ENCODE measurements at regions not wholly inside any gene's neighbourhood (a gene's known extent, or its start where the extent isn't known, plus 50 kb on each side); places are given as distances from the start of the nearest gene placed in this dataset.

DNA sequence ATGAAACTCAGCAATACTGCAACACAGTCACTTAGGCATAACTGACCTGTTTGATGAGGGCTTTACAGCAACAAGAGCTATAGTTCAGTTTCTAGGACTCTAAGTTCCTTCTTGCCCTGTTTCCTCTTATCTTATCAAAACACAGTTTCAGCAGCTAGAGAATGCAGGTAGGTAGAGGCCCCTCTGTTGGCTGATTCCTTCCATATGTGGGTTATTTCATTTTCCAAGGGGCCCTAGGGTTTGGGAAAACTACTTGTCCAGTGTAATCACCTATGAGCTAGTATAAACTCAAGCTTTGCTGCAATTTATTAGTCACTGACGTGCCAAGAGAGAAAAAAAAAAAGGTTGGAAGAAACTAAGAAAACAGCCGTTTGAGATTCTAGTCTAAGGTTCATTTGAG is 607.7 kb upstream of the USP24 start:
- no peak for TF ChIP-seq ZFX (IDR thresholded peaks at IDR 0.05; ENCODE audit: borderline replicate concordance)
- TF ChIP-seq, protein P1, sequence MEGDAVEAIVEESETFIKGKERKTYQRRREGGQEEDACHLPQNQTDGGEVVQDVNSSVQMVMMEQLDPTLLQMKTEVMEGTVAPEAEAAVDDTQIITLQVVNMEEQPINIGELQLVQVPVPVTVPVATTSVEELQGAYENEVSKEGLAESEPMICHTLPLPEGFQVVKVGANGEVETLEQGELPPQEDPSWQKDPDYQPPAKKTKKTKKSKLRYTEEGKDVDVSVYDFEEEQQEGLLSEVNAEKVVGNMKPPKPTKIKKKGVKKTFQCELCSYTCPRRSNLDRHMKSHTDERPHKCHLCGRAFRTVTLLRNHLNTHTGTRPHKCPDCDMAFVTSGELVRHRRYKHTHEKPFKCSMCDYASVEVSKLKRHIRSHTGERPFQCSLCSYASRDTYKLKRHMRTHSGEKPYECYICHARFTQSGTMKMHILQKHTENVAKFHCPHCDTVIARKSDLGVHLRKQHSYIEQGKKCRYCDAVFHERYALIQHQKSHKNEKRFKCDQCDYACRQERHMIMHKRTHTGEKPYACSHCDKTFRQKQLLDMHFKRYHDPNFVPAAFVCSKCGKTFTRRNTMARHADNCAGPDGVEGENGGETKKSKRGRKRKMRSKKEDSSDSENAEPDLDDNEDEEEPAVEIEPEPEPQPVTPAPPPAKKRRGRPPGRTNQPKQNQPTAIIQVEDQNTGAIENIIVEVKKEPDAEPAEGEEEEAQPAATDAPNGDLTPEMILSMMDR (IDR thresholded peaks at IDR 0.05) = no peak
- no peak overlapping the region for H3K27ac ChIP-seq

DNA sequence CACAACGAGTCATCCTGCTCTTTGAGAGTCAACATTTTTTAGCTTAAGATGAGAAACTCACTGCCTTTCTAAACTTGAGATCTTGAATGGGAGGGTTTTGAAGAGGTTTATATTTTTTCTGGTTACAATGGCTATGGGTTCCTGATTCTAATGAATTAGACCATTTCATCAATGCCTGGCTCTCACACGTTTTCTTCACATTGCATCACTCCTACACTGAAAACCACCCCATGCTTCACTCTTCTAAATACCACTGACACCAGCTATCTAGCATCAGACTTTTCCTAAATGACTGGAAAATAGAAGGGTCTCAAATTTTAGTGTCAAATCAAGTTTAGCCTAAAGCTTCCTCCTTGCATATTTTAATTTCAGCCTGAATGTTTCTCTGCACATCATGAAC is 606.1 kb upstream of the USP24 start:
- no peak for TF ChIP-seq ZFX (IDR thresholded peaks at IDR 0.05; ENCODE audit: borderline replicate concordance)
- TF ChIP-seq, protein P1 (IDR thresholded peaks at IDR 0.05) = no peak
- no peak overlapping the region for H3K27ac ChIP-seq

DNA sequence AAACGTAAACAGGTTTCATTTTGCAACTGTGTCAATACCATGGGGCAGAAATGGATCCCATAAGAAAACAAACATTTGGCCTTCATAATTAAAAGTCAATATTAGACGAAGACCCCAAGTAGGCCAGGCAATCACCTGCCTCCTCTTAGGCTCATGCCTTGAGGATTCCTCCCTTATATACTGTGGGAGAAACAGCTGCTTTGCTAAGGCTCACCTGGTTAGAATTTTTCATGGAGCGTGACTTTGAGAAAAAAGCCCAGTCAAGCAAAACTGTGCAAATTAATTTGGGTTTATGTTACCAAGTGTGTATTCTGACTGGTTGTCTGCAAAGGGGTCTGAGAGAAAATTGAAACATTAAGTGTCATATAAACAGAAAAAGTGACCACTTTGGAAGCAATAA is 605.3 kb upstream of the USP24 start:
- H3K27ac ChIP-seq = no peak overlapping the region
- TF ChIP-seq ZFX (IDR thresholded peaks at IDR 0.05; ENCODE audit: borderline replicate concordance) = no peak
- TF ChIP-seq, protein P1 (IDR thresholded peaks at IDR 0.05) = no peak

- H3K27ac ChIP-seq = no peak overlapping the region
- TF ChIP-seq ZFX (IDR thresholded peaks at IDR 0.05; ENCODE audit: borderline replicate concordance) = no peak
- TF ChIP-seq, protein P1 (IDR thresholded peaks at IDR 0.05) = no peak
These were observed 603.8 kb upstream of the USP24 start for GRCh38 chr1:55819011-55819410.

- TF ChIP-seq, protein P1 (IDR thresholded peaks at IDR 0.05) = no peak
- no peak for TF ChIP-seq ZFX (IDR thresholded peaks at IDR 0.05; ENCODE audit: borderline replicate concordance)
- no peak overlapping the region for H3K27ac ChIP-seq
These were observed 601.6 kb upstream of the USP24 start for GRCh38 chr1:55816456-55817426.

- TF ChIP-seq ZFX (IDR thresholded peaks at IDR 0.05; ENCODE audit: borderline replicate concordance) = no peak
- TF ChIP-seq, protein P1 (IDR thresholded peaks at IDR 0.05) = no peak
- no peak overlapping the region for H3K27ac ChIP-seq
These were observed 600.7 kb upstream of the USP24 start for GRCh38 chr1:55815745-55816455.

DNA sequence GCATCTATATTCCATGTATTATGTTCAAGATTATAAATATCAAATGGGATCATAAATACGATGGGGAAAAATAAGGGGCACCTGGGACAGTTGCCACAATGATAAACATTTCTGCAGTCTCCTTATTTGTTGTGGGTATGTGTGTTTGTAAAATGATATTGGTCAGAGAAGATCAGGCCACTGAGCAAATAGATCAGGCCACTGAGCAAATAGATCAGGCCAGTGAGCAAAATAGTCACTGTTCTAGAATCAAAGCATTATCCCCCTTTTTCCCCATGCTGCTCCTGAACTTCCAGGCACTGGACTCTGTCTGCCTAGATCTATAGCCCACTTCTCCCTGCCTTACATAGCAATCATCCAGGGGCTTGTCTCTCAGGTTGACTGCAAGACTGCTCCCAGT is 599.8 kb upstream of the USP24 start:
- TF ChIP-seq, protein P1 (IDR thresholded peaks at IDR 0.05) = no peak
- TF ChIP-seq ZFX (IDR thresholded peaks at IDR 0.05; ENCODE audit: borderline replicate concordance) = no peak
- H3K27ac ChIP-seq = no peak overlapping the region

Measured in 22Rv1 (cell line).